ENCODE measurements at regions not wholly inside any gene's neighbourhood (a gene's known extent, or its start where the extent isn't known, plus 50 kb on each side); places are given as distances from the start of the nearest gene placed in this dataset.
A peak's percentile ranks its signal among the peaks of the same experiment; 100 is the strongest.

- no peak for TF ChIP-seq FOXP1 (CRISPR knock-in tag; IDR thresholded peaks at IDR 0.05; ENCODE audit: borderline replicate concordance)
- TF ChIP-seq MXD4 (CRISPR knock-in tag; IDR thresholded peaks at IDR 0.05; ENCODE audit: borderline replicate concordance) = 0 out of 2 replicates have a peak, but pooled peaks have one; percentile 25
- TF ChIP-seq, protein P1, sequence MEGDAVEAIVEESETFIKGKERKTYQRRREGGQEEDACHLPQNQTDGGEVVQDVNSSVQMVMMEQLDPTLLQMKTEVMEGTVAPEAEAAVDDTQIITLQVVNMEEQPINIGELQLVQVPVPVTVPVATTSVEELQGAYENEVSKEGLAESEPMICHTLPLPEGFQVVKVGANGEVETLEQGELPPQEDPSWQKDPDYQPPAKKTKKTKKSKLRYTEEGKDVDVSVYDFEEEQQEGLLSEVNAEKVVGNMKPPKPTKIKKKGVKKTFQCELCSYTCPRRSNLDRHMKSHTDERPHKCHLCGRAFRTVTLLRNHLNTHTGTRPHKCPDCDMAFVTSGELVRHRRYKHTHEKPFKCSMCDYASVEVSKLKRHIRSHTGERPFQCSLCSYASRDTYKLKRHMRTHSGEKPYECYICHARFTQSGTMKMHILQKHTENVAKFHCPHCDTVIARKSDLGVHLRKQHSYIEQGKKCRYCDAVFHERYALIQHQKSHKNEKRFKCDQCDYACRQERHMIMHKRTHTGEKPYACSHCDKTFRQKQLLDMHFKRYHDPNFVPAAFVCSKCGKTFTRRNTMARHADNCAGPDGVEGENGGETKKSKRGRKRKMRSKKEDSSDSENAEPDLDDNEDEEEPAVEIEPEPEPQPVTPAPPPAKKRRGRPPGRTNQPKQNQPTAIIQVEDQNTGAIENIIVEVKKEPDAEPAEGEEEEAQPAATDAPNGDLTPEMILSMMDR (IDR thresholded peaks at IDR 0.05) = peak; percentile 19; the same call in 1 of the 2 replicates
- POLR2A ChIA-PET = interaction anchor here (0.6 kb wide), 1 partner anchor 1386 kb away, joined by 3 read pairs; no protein-coding TSS in a partner anchor
- Mint-ChIP-seq H3K36me3 (no peaks in the 10 kb centered on the region), H3K27ac (no peak overlapping the region), H3K27me3 (ENCODE audit: low read depth) (no peaks in the 10 kb centered on the region; the same call in 1 of the 2 replicates), H3K9me3 (0 out of 2 replicates have a peak, but pooled peaks cover 5% of the 10 kb centered on the region), H3K4me1 (peaks cover 55% of the 10 kb centered on the region), H3K4me3 (no peak overlapping the region)
- CTCF ChIA-PET = interaction anchor here (0.5 to 2.3 kb wide), 15 partner anchors 10 to 642 kb away, joined by 3 to 14 read pairs (median 4); no protein-coding TSS in a partner anchor
- peak; percentile 29 for DNase-seq (ENCODE audit: low spot score)
- peak; percentile 79 for ATAC-seq
These were observed 201.3 kb upstream of the BTBD3 start for GRCh38 chr20:11716239-11716944.

GRCh38 chr20:11716945-11717248 lies 200.8 kb upstream of the BTBD3 start:
- ChIA-PET CTCF (interaction anchor here (0.6 to 2.3 kb wide), 12 partner anchors 10 to 641 kb away, joined by 3 to 14 read pairs (median 4); no protein-coding TSS in a partner anchor), POLR2A (no interaction called here)
- TF ChIP-seq, protein P2, sequence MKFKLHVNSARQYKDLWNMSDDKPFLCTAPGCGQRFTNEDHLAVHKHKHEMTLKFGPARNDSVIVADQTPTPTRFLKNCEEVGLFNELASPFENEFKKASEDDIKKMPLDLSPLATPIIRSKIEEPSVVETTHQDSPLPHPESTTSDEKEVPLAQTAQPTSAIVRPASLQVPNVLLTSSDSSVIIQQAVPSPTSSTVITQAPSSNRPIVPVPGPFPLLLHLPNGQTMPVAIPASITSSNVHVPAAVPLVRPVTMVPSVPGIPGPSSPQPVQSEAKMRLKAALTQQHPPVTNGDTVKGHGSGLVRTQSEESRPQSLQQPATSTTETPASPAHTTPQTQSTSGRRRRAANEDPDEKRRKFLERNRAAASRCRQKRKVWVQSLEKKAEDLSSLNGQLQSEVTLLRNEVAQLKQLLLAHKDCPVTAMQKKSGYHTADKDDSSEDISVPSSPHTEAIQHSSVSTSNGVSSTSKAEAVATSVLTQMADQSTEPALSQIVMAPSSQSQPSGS (CRISPR knock-in tag; IDR thresholded peaks at IDR 0.05; ENCODE audit: borderline replicate concordance, low read depth) = no peak
- TF ChIP-seq ZNF263 (CRISPR knock-in tag; IDR thresholded peaks at IDR 0.05; ENCODE audit: low read depth) (no peak), E2F1 (CRISPR knock-in tag; IDR thresholded peaks at IDR 0.05) (no peak), CREB1 (CRISPR knock-in tag; IDR thresholded peaks at IDR 0.05) (no peak), ZNF219 (CRISPR knock-in tag; IDR thresholded peaks at IDR 0.05; ENCODE audit: borderline replicate concordance) (no peak), ELF4 (CRISPR knock-in tag; IDR thresholded peaks at IDR 0.05; ENCODE audit: low read depth) (no peak), JUN (CRISPR knock-in tag; IDR thresholded peaks at IDR 0.05) (no peak)
- TF ChIP-seq, protein P3, sequence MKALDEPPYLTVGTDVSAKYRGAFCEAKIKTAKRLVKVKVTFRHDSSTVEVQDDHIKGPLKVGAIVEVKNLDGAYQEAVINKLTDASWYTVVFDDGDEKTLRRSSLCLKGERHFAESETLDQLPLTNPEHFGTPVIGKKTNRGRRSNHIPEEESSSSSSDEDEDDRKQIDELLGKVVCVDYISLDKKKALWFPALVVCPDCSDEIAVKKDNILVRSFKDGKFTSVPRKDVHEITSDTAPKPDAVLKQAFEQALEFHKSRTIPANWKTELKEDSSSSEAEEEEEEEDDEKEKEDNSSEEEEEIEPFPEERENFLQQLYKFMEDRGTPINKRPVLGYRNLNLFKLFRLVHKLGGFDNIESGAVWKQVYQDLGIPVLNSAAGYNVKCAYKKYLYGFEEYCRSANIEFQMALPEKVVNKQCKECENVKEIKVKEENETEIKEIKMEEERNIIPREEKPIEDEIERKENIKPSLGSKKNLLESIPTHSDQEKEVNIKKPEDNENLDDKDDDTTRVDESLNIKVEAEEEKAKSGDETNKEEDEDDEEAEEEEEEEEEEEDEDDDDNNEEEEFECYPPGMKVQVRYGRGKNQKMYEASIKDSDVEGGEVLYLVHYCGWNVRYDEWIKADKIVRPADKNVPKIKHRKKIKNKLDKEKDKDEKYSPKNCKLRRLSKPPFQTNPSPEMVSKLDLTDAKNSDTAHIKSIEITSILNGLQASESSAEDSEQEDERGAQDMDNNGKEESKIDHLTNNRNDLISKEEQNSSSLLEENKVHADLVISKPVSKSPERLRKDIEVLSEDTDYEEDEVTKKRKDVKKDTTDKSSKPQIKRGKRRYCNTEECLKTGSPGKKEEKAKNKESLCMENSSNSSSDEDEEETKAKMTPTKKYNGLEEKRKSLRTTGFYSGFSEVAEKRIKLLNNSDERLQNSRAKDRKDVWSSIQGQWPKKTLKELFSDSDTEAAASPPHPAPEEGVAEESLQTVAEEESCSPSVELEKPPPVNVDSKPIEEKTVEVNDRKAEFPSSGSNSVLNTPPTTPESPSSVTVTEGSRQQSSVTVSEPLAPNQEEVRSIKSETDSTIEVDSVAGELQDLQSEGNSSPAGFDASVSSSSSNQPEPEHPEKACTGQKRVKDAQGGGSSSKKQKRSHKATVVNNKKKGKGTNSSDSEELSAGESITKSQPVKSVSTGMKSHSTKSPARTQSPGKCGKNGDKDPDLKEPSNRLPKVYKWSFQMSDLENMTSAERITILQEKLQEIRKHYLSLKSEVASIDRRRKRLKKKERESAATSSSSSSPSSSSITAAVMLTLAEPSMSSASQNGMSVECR (CRISPR knock-in tag; IDR thresholded peaks at IDR 0.05; ENCODE audit: borderline replicate concordance) = no peak

GRCh38 chr20:11717562-11717961 lies 200.1 kb upstream of the BTBD3 start:
- Mint-ChIP-seq H3K9me3 (0 out of 2 replicates have a peak, but pooled peaks cover 5% of the 10 kb centered on the region), H3K27ac (no peak overlapping the region), H3K4me1 (peaks cover 62% of the 10 kb centered on the region), H3K4me3 (no peak overlapping the region), H3K36me3 (no peaks in the 10 kb centered on the region), H3K27me3 (ENCODE audit: low read depth) (no peaks in the 10 kb centered on the region; the same call in 1 of the 2 replicates)
- no peak for ATAC-seq
- ChIA-PET POLR2A (no interaction called here), CTCF (interaction anchor here (0.6 to 2.3 kb wide), 3 partner anchors 16 to 911 kb away, joined by 3 to 14 read pairs (median 4); no protein-coding TSS in a partner anchor)
- no peak for DNase-seq (ENCODE audit: low spot score)
- no peak for TF ChIP-seq E2F1 (CRISPR knock-in tag; IDR thresholded peaks at IDR 0.05)
- TF ChIP-seq CDX4 (CRISPR knock-in tag; IDR thresholded peaks at IDR 0.05; ENCODE audit: borderline replicate concordance) = no peak
- TF ChIP-seq CREB1 (CRISPR knock-in tag; IDR thresholded peaks at IDR 0.05) = no peak
- TF ChIP-seq MYBL2 (CRISPR knock-in tag; IDR thresholded peaks at IDR 0.05) = no peak
- no peak for TF ChIP-seq HMGA2 (CRISPR knock-in tag; IDR thresholded peaks at IDR 0.05)

More at GRCh38 chr20:11716945-11717248, 200.8 kb upstream of the BTBD3 start:
- DNase-seq (ENCODE audit: low spot score) = no peak
- 0 out of 2 replicates have a peak, but pooled peaks cover 5% of the 10 kb centered on the region for H3K9me3 Mint-ChIP-seq
- H3K27ac Mint-ChIP-seq = no peak overlapping the region
- H3K27me3 Mint-ChIP-seq (ENCODE audit: low read depth) = no peaks in the 10 kb centered on the region; the same call in 1 of the 2 replicates
- H3K4me1 Mint-ChIP-seq = peaks cover 58% of the 10 kb centered on the region
- H3K36me3 Mint-ChIP-seq = no peaks in the 10 kb centered on the region
- no peak overlapping the region for H3K4me3 Mint-ChIP-seq
- no peak for ATAC-seq
